ENCODE measurements at regions not wholly inside any gene's neighbourhood (a gene's known extent, or its start where the extent isn't known, plus 50 kb on each side); places are given as distances from the start of the nearest gene placed in this dataset.

GRCh38 chr9:31142456-31142855 lies 1242.0 kb upstream of the ACO1 start:
- TF ChIP-seq ETV6 (conservative IDR thresholded peaks at IDR 0.05 in 1 of 2, IDR thresholded peaks at IDR 0.05 in 1 of 2; ENCODE audit: borderline replicate concordance in 1 of 2, low read depth in 1 of 2) (no peak), BCL11A (IDR thresholded peaks at IDR 0.05; ENCODE audit: low read depth, low read length) (no peak), CTCF (IDR thresholded peaks at IDR 0.05 in 2 of 3, conservative IDR thresholded peaks at IDR 0.05 in 1 of 3; ENCODE audit: control insufficient read depth in 2 of 3, extremely low read depth in 1 of 3, insufficient read depth in 1 of 3, low read depth in 3 of 3, low read length in 3 of 3) (no peak)
